Muscle layer of colon (tissue), 2 donors: ENCODE measurements at regions not wholly inside any gene's neighbourhood (a gene's known extent, or its start where the extent isn't known, plus 50 kb on each side); places are given as distances from the start of the nearest gene placed in this dataset.

Source experiments
- H3K27ac ChIP-seq: one replicate; pipeline ENCODE4 v1.7.0; 2013; ENCODE audit warnings: low read depth, mild to moderate bottlenecking, low read length, moderate library complexity
- H3K27me3 ChIP-seq, 2 donors: one replicate each; pipeline ENCODE4 v1.7.0; 2013; ENCODE audit warnings: low read length in 2 of 2, mild to moderate bottlenecking in 2 of 2; ENCODE audit not compliant: insufficient read depth in 2 of 2, control insufficient read depth in 1 of 2
- H3K36me3 ChIP-seq: one replicate; pipeline ENCODE4 v1.7.0; 2013; ENCODE audit warnings: mild to moderate bottlenecking, low read length; ENCODE audit not compliant: insufficient read depth
- H3K4me1 ChIP-seq: one replicate; pipeline ENCODE4 v1.7.0; 2013; ENCODE audit warnings: mild to moderate bottlenecking, low read length; ENCODE audit not compliant: insufficient read depth
- H3K4me3 ChIP-seq, 2 donors: one replicate each; pipeline ENCODE4 v1.7.0; 2013; ENCODE audit warnings: low read length in 2 of 2, low read depth in 1 of 2, mild to moderate bottlenecking in 1 of 2, moderate library complexity in 1 of 2
- H3K9ac ChIP-seq: one replicate; pipeline ENCODE4 v1.7.0; 2013; ENCODE audit warnings: low read length
- H3K9me3 ChIP-seq: one replicate; pipeline ENCODE4 v1.7.0; 2013; ENCODE audit warnings: mild to moderate bottlenecking, low read length
- donor health status: abdominal sarcoma.
- donor health status: Adenocarcinoma of cecum.

DNA sequence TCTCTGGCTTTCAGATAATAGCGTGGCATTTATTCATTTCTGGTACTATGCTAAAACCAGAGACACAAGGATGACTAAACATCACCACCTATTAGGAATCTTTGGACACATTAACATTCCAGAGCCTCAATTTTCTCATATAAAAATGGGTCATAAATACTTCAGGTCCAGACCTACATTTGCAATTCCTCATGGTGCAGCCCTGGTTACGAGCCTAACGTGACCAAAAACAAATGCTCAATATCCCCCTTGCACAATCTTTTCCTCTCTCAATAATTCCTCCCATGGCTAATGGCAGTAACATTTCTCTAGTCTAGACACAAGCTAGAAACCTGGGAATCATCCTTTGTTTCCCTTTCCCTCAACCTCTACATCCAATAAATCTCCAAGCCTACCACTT, 112.8 kb upstream of the NABP1 start:
- H3K27ac ChIP-seq: no peak overlapping the region
- no peaks in the 10 kb centered on the region for H3K36me3 ChIP-seq
- H3K9me3 ChIP-seq: no peaks in the 10 kb centered on the region
- H3K9ac ChIP-seq: no peak overlapping the region
- no peak overlapping the region for H3K4me3 ChIP-seq
- H3K27me3 ChIP-seq: no peaks in the 10 kb centered on the region
- no peaks in the 10 kb centered on the region for H3K4me1 ChIP-seq

DNA sequence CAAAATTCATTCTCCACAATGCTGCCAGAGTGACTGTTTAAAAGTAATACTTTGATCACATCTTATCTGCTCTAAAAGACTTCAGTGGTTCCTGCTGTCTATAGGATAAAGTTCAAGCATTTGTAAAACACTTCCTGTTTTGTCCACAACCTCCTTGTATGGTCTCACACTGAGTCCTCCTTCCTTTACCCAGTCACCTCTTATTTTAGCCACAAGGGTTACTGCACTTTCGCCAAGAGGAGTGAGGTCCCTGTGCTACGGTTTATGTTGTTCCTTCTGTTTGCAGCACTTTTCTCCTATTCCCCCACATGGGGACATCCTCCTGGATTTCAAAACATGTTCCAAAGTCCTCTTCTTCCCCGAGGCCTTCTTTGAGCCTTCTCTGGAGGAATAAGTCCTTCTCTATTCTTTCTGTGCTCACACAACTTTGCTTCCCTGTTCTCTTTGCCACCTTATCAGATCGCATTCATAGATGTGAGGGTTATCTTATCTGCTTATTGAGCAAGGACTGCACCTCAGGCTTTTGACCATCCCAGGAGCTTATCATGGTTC, 112.2 kb upstream of the NABP1 start:
- Histone ChIP-seq H3K27ac (no peak overlapping the region), H3K36me3 (no peaks in the 10 kb centered on the region), H3K9ac (no peak overlapping the region), H3K4me1 (no peaks in the 10 kb centered on the region), H3K9me3 (no peaks in the 10 kb centered on the region), H3K27me3 (no peaks in the 10 kb centered on the region), H3K4me3 (no peak overlapping the region)

DNA sequence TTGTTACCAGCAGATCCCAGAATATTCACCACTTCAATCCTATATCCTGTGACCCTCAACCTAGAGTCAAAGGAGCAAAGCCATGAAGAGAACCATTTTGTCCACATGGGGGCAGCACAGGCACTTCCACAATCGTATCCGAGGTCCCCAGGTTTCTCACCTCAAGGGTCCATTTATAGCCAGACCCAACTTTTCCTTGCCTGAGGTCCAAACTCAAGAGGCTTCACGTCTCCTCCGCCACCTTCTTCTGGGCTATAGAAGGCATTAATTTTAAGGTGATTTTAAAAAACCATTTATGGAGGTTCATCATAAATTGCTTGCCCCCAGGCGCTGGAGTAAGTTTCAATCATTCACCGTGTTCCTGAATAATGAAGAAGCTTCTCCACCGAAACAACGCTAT, 111.6 kb upstream of the NABP1 start:
- no peaks in the 10 kb centered on the region for H3K9me3 ChIP-seq
- no peaks in the 10 kb centered on the region for H3K27me3 ChIP-seq
- H3K4me3 ChIP-seq: no peak overlapping the region
- H3K36me3 ChIP-seq: no peaks in the 10 kb centered on the region
- no peaks in the 10 kb centered on the region for H3K4me1 ChIP-seq
- H3K9ac ChIP-seq: no peak overlapping the region
- H3K27ac ChIP-seq: no peak overlapping the region

DNA sequence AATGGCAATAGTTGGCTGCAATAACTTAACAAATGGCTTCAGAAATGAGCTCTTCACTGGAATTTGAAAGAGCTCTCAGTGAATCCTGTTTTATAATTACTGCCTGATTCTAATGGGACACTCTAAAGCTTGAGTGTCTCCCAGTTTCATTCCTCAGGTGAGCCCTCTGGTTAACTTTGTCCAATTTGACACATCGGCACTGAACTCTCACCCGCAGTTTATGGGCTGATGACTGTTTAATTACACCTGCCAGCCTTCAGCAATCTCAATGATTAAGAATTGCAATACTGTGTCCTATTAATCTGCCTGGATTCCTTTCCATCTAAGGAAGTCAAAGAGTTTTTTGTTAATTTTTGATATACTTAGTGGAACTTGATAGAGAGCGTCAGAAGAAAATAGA, 110.7 kb upstream of the NABP1 start:
- Histone ChIP-seq H3K9ac (no peak overlapping the region), H3K9me3 (no peaks in the 10 kb centered on the region), H3K27me3 (no peaks in the 10 kb centered on the region), H3K36me3 (no peaks in the 10 kb centered on the region), H3K27ac (no peak overlapping the region), H3K4me3 (no peak overlapping the region), H3K4me1 (no peaks in the 10 kb centered on the region)

DNA sequence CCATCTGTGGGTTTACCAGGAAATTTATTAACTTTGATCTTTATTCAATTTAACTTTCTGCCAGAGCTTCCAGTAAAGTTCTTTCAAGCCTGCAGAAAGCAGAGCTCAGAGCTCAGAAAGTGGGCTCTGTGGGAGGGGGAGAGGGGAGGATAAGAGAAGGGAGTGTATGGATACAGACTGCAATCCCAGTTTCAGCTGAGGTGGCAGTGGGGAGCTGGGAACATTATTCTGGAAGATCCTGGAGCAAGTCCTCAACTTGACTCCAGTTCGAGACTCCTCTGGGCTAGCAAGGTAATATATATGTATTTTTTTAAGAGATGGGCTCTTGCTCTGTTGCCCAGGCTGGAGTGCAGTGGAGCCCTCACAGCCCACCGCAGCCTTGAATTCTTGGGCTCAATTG, 108.9 kb upstream of the NABP1 start:
- H3K9me3 ChIP-seq: no peaks in the 10 kb centered on the region
- no peak overlapping the region for H3K9ac ChIP-seq
- no peak overlapping the region for H3K4me3 ChIP-seq
- no peak overlapping the region for H3K27ac ChIP-seq
- no peaks in the 10 kb centered on the region for H3K27me3 ChIP-seq
- no peaks in the 10 kb centered on the region for H3K36me3 ChIP-seq
- no peaks in the 10 kb centered on the region for H3K4me1 ChIP-seq

DNA sequence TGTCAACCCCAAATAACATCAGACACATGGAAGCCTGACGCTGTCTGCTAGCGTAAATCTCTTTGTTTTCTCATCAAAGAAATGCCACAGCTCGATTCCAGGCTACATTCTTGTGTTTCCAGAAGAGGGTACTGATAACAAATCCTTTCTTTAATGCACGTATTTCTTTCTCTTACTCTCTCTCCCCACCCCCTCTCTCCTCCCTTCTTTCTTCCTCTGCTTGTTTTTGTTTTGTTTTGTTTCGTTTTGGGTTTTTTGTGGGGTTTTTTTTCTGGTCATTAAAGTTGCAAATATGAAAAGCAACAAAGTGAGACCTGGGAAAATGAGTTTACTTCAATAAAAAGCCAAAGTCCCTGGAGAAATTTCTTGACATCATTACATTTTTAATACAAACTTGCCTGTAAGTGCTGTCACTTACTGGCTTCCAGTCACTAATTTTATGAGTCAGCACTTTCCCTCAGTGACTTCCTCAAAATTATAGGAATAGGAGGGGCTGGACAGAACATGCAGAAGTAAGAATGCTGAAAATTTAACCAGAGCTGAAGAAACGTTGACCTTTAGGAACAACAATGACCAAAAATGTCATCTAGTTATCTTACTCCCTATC, 106.7 kb upstream of the NABP1 start:
- no peak overlapping the region for H3K27ac ChIP-seq
- no peaks in the 10 kb centered on the region for H3K4me1 ChIP-seq
- no peaks in the 10 kb centered on the region for H3K9me3 ChIP-seq
- H3K4me3 ChIP-seq: no peak overlapping the region
- H3K9ac ChIP-seq: no peak overlapping the region
- H3K27me3 ChIP-seq: no peaks in the 10 kb centered on the region
- no peaks in the 10 kb centered on the region for H3K36me3 ChIP-seq

DNA sequence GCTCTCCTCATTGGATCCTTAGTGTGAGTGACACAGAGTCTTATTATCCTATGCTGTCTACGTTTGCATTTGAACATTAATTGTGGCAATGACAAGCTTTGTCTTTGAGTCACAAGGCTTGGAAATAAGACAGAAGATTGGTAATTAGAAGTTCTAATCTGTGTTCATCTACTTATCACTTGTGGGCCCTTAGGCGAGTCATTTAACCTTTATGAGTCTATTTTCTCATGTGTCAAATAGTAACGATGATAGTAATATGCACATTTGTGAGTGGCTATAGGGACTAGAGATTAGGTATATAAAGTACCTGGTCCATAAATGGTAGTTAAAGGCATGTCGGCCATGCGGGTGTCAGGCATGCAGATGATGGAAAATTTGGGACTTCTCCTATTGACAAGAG, 105.6 kb upstream of the NABP1 start:
- H3K4me3 ChIP-seq: no peak overlapping the region
- no peak overlapping the region for H3K27ac ChIP-seq
- no peak overlapping the region for H3K9ac ChIP-seq
- no peaks in the 10 kb centered on the region for H3K9me3 ChIP-seq
- H3K27me3 ChIP-seq: no peaks in the 10 kb centered on the region
- no peaks in the 10 kb centered on the region for H3K36me3 ChIP-seq
- no peaks in the 10 kb centered on the region for H3K4me1 ChIP-seq

DNA sequence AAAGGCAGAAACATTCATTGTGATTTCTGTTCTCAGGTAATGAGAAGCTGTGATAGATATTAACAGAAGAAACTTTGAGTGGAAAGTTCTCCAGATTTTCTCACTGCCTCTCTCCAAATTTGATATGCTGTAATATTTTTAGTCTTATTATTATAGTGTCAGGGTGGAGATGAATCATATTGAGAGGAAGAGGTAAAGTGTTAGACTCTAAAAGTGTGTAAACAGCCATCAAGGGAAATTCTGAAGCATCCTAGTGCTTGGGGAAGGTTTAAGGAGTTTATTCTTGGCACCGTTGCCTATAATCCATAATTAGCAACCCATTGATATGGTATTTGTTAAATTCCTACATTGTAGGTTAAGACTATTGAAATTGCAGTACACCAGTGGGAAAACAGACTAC, 104.7 kb upstream of the NABP1 start:
- Histone ChIP-seq H3K36me3 (no peaks in the 10 kb centered on the region), H3K27me3 (no peaks in the 10 kb centered on the region), H3K4me1 (no peaks in the 10 kb centered on the region), H3K9me3 (no peaks in the 10 kb centered on the region), H3K9ac (no peak overlapping the region), H3K4me3 (no peak overlapping the region), H3K27ac (no peak overlapping the region)

DNA sequence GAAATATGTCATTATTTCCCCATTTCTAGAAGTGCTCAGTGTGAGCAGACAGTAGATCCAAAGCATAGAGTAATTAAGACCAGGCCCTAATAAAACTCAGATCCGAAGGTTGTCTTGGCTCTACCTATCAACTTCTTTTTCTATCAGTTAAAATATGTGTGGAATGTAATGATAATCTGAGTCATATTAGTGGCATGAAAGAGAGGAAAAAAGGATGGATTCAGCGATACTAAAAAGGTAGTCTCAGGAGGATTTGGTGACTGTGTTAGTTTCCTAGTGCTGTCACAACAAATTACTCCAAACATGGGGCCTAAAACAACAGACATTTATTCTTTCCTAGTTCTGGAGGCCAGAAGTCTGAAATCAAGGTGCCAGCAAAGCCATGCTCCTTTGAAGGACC, 103.7 kb upstream of the NABP1 start:
- Histone ChIP-seq H3K27ac (no peak overlapping the region), H3K4me1 (no peaks in the 10 kb centered on the region), H3K36me3 (no peaks in the 10 kb centered on the region), H3K9me3 (no peaks in the 10 kb centered on the region), H3K4me3 (no peak overlapping the region), H3K27me3 (no peaks in the 10 kb centered on the region), H3K9ac (no peak overlapping the region)

DNA sequence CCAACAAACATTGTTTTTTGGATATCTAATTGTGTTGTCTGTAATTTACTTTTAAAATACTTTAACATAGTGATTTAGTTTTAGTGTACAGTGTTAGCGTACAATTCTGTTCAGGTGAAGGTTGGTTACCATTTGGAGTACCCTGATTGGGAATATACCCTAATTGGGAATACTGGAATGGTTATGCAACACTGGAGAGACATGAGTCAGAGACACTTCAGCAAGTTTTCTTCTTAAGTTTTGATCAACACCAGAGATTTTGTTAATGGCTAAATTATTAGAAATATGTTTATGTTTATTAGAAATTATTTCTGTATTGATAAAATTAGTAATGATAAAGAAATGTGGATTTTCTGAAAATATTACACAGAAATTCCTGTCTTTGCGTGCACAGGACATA, 100.3 kb upstream of the NABP1 start:
- Histone ChIP-seq H3K4me1 (no peaks in the 10 kb centered on the region), H3K9me3 (no peaks in the 10 kb centered on the region), H3K27ac (no peak overlapping the region), H3K27me3 (no peaks in the 10 kb centered on the region), H3K36me3 (no peaks in the 10 kb centered on the region), H3K4me3 (no peak overlapping the region), H3K9ac (no peak overlapping the region)

DNA sequence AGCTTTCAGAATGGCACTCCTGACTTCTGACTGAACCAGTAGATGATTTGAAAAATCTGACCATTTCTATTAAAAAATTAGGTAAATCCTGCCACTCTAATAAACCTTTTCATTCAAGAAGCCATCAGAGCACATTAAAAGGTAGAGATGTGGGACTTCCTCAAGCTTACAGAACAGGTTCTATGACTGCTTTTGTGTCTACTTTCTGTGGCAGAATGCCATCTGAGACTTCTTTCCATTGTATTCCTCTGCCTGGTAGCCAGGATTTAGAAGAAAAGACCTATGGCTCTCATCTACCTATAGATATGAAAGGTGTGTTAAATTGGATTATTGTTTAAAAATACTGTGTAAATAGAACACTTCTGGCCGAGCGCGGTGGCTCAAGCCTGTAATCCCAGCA, 99.9 kb upstream of the NABP1 start:
- no peaks in the 10 kb centered on the region for H3K4me1 ChIP-seq

DNA sequence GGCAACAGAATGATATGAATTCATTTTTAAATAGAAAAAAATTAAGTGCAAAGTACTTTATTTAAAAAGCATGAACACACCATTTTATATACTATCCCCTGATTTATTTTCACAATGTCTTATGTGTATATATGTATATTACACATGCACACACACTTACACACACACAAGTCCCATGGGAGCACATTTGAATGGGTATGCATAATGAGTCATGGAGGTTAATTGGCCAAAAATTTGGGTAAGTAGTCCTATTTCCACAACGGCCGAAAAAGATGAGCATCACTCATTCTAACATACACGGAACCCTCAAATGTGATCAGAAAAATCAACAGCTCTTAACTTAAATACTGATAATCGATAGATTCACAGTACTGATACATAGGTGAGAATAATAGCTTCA, 97.4 kb upstream of the NABP1 start:
- H3K27ac ChIP-seq: no peak overlapping the region
- no peaks in the 10 kb centered on the region for H3K27me3 ChIP-seq
- H3K9ac ChIP-seq: no peak overlapping the region
- no peaks in the 10 kb centered on the region for H3K9me3 ChIP-seq
- no peaks in the 10 kb centered on the region for H3K4me1 ChIP-seq
- H3K36me3 ChIP-seq: no peaks in the 10 kb centered on the region
- no peak overlapping the region for H3K4me3 ChIP-seq

More for the DNA sequence above, 99.9 kb upstream of the NABP1 start:
- Histone ChIP-seq H3K36me3 (no peaks in the 10 kb centered on the region), H3K27ac (no peak overlapping the region), H3K4me3 (no peak overlapping the region), H3K9me3 (no peaks in the 10 kb centered on the region), H3K27me3 (no peaks in the 10 kb centered on the region), H3K9ac (no peak overlapping the region)
